Heart left ventricle (tissue), 13 donors: ENCODE measurements at regions not wholly inside any gene's neighbourhood (a gene's known extent, or its start where the extent isn't known, plus 50 kb on each side); places are given as distances from the start of the nearest gene placed in this dataset.

ENCODE experiments used
- CTCF ChIP-seq, 12 donors: fragments of 200-600 bp; sonication (generic) in 4 of 12; IDR thresholded peaks; one replicate each; pipeline versions ENCODE4 v1.5.0 to v1.8.0; 2018 to 2022; ENCODE audit warnings: antibody characterized with exemption in 12 of 12, mild to moderate bottlenecking in 5 of 12
- POLR2A ChIP-seq, 2 donors: fragments of 450-650 bp; IDR thresholded peaks; one replicate each; pipeline ENCODE4 v1.6.1; 2017; ENCODE audit warnings: antibody characterized with exemption in 2 of 2, mild to moderate bottlenecking in 2 of 2, moderate library complexity in 2 of 2
- donor health status: ischemic (EF 13 %, LVEDD 7.1; RV severe dilation, severe dysfunction).
- donor health status: DM: no; HTN: yes; CAD: no.
- donor health status: DM: no; HTN: no; CAD: no.
- donor health status: ischemic (EF 25% LVEDD 6.9; RV normal size, moderate dysfunction).
- donor health status: ischemic (EF 25% LVEDD 5.7; RV mildly dilated, moderate dysfunction).
- donor health status: ischemic (EF 35%, LVEDD 5.7; RV mildly dilated, moderate dysfunction).
- donor health status: nonischemic (EF 11% LVEDD 7.7; RV severe dilation, severe dysfunction).
- donor health status: DM: yes; HTN: yes; CAD: no.
- donor health status: PGD.
- donor health status: ischemic (EF 29% LVEDD 5.4; RV normal size, mild dysfunction).
- donor health status: nonischemic (EF 23%, LVEDD 6.1; RV moderate dilation, normal function).

DNA sequence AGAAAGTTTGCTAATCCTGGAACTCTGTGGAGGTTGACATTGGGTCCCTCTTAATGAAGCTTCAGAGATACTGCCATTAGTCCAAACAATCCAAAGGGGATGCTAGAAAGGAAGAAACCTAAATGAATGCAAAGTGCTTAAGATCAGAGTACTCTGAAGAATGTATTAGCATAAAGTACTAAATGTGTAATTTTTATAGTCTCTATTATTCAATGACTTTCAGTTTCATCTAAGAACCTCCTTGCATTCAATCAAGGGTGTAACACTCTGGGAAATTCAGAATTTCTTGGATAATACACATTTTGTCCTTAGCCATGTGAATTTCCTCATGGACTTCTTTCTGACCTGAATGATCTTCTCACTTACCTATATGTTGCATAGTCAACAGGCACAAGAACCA, 1078.5 kb upstream of the ADGRL4 start:
- no peak for TF ChIP-seq POLR2A (IDR thresholded peaks at IDR 0.05)
- no peak for TF ChIP-seq CTCF (IDR thresholded peaks at IDR 0.05)
